Neuronal stem cell (in vitro differentiated cells): ENCODE measurements at regions not wholly inside any gene's neighbourhood (a gene's known extent, or its start where the extent isn't known, plus 50 kb on each side); places are given as distances from the start of the nearest gene placed in this dataset.

Experiments used
- DNase-seq: peaks from one replicate; pipeline ENCODE4 v3.0.0-alpha.2; 2013; ENCODE audit warnings: low spot score
- H2AFZ ChIP-seq: one replicate; pipeline ENCODE4 v1.6.1; 2013; ENCODE audit warnings: mild to moderate bottlenecking, low read length, inconsistent platforms
- H2AK5ac ChIP-seq: 2 replicates; pipeline ENCODE4 v1.6.1; 2013; ENCODE audit warnings: low read depth, mild to moderate bottlenecking, inconsistent platforms, low read length, moderate library complexity, mixed read lengths
- H2BK120ac ChIP-seq: 2 replicates; pipeline ENCODE4 v1.6.1; 2013; ENCODE audit warnings: low read depth, mild to moderate bottlenecking, inconsistent platforms, low read length, moderate library complexity, mixed read lengths
- H2BK12ac ChIP-seq: one replicate; pipeline ENCODE4 v1.6.1; 2013; ENCODE audit warnings: low read length, inconsistent platforms
- H2BK15ac ChIP-seq: 2 replicates; pipeline ENCODE4 v1.6.1; 2013; ENCODE audit warnings: mild to moderate bottlenecking, low read length, inconsistent platforms, mixed read lengths
- H2BK5ac ChIP-seq: one replicate; pipeline ENCODE4 v1.6.1; 2013; ENCODE audit warnings: inconsistent platforms, mild to moderate bottlenecking, low read length, moderate library complexity
- H3K14ac ChIP-seq: one replicate; pipeline ENCODE4 v1.6.1; 2013; ENCODE audit warnings: low read length, inconsistent platforms
- H3K18ac ChIP-seq: 2 replicates; pipeline ENCODE4 v1.6.1; 2013; ENCODE audit warnings: low read length, inconsistent platforms
- H3K23ac ChIP-seq: 2 replicates; pipeline ENCODE4 v1.6.1; 2013; ENCODE audit warnings: low read depth, mild to moderate bottlenecking, mixed read lengths, low read length, inconsistent platforms; ENCODE audit not compliant: poor library complexity
- H3K27ac ChIP-seq: replicated peaks from 3 replicates; pipeline ENCODE4 v1.5.1; 2013; ENCODE audit warnings: low read length, inconsistent platforms
- H3K27me3 ChIP-seq, 3 experiments: 2 replicates each; pipeline ENCODE4 v1.6.1; 2013; ENCODE audit warnings: low read length in 3 of 3, mild to moderate bottlenecking in 2 of 3, inconsistent platforms in 1 of 3, low read depth in 1 of 3, mixed read lengths in 1 of 3, moderate library complexity in 1 of 3; ENCODE audit not compliant: control insufficient read depth in 3 of 3, insufficient read depth in 3 of 3
- H3K36me3 ChIP-seq, 2 donors: replicated peaks in 1 of 2; 2 replicates each; pipeline ENCODE4 v1.6.1; 2013; ENCODE audit warnings: low read length in 2 of 2; ENCODE audit not compliant: control insufficient read depth in 2 of 2, insufficient read depth in 2 of 2
- H3K4ac ChIP-seq: 2 replicates; pipeline ENCODE4 v1.6.1; 2013; ENCODE audit warnings: inconsistent platforms, mild to moderate bottlenecking, low read length, moderate library complexity
- H3K4me1 ChIP-seq, 2 donors: 1 replicate in 1 of 2; 2 replicates in 1 of 2; pipeline ENCODE4 v1.6.1; 2013; ENCODE audit warnings: low read length in 2 of 2, low read depth in 1 of 2; ENCODE audit not compliant: control insufficient read depth in 2 of 2, insufficient read depth in 1 of 2
- H3K4me2 ChIP-seq: one replicate; pipeline ENCODE4 v1.6.1; 2013; ENCODE audit warnings: mild to moderate bottlenecking, low read length, inconsistent platforms; ENCODE audit not compliant: insufficient read depth, poor library complexity, severe bottlenecking
- H3K4me3 ChIP-seq, 2 donors: 2 replicates each; pipeline ENCODE4 v1.5.1; 2013; ENCODE audit warnings: low read length in 2 of 2, mild to moderate bottlenecking in 2 of 2, inconsistent platforms in 1 of 2, moderate library complexity in 1 of 2
- H3K79me1 ChIP-seq: one replicate; pipeline ENCODE4 v1.6.1; 2013; ENCODE audit warnings: low read depth, mild to moderate bottlenecking, inconsistent platforms, low read length, moderate library complexity
- H3K9ac ChIP-seq: one replicate; pipeline ENCODE4 v1.6.1; 2013; ENCODE audit warnings: mild to moderate bottlenecking, low read depth, low read length, inconsistent platforms; ENCODE audit not compliant: poor library complexity
- H3K9me3 ChIP-seq, 2 donors: replicated peaks in 1 of 2; 2 replicates each; pipeline versions ENCODE3 to v1.6.1; 2013; ENCODE audit warnings: low read length in 2 of 2, mild to moderate bottlenecking in 2 of 2, inconsistent platforms in 1 of 2, low read depth in 1 of 2, mixed read lengths in 1 of 2, moderate library complexity in 1 of 2; ENCODE audit not compliant: control insufficient read depth in 2 of 2, insufficient read depth in 1 of 2
- H4K8ac ChIP-seq: one replicate; pipeline ENCODE4 v1.6.1; 2013; ENCODE audit warnings: low read depth, mild to moderate bottlenecking, inconsistent platforms, low read length, moderate library complexity
- H4K91ac ChIP-seq: one replicate; pipeline ENCODE4 v1.6.1; 2013; ENCODE audit warnings: low read length, low read depth, mild to moderate bottlenecking, inconsistent platforms; ENCODE audit not compliant: poor library complexity
- WGBS, 2 donors: extraction: QIAGEN DNeasy Blood & Tissue Kit; methylation state at CpG; one replicate each; pipeline ENCODE4 v1.1.7; 2013; ENCODE audit warnings: missing lambda C conversion rate in 2 of 2, mixed read lengths in 1 of 2; ENCODE audit not compliant: insufficient read length in 2 of 2, insufficient replicate concordance in 1 of 2; ENCODE audit errors: extremely low coverage in 2 of 2; 5-methylcytosine and 5-hydroxymethylcytosine counted together

- H3K36me3 ChIP-seq = no peaks in the 10 kb centered on the region
- no peaks in the 10 kb centered on the region for H3K9me3 ChIP-seq
- no CpG with 5 or more reads among the region's 5 CpGs for WGBS, 2 donors
Observed at GRCh38 chr10:108639010-108639409, 1284.3 kb downstream of the XPNPEP1 start.

DNA sequence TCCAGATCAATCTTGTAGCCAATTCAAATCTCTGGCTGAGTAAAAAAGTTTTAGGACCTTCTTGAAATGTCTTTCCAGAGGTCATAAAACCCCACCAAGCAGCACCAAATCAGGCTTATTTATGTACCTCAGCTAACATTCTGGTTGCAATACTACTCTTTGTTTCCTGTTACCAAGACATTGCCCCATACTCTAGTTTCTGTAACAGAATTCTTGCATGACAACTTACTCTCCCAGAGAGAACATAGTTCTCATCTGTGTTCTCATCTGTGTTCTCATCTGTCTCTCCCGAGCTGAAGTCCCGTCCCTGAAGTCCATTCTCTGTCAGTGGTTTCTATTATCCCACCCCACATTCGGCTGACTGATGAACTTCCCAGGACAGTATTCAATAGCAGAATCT lies 1285.1 kb downstream of the XPNPEP1 start:
- Histone ChIP-seq H3K36me3 (no peaks in the 10 kb centered on the region), H4K91ac (no peak overlapping the region), H2BK12ac (no peak overlapping the region), H3K14ac (no peak overlapping the region), H4K8ac (no peak overlapping the region), H3K18ac (no peak overlapping the region), H3K27me3 (no peaks in the 10 kb centered on the region), H2BK5ac (no peak overlapping the region), H3K4me2 (no peak overlapping the region), H3K9me3 (no peaks in the 10 kb centered on the region), H2BK15ac (no peak overlapping the region), H3K4me3 (no peak overlapping the region), H3K4me1 (no peaks in the 10 kb centered on the region), H3K27ac (no peak overlapping the region), H2BK120ac (no peak overlapping the region), H3K4ac (no peak overlapping the region), H2AK5ac (no peak overlapping the region), H2AFZ (no peak overlapping the region), H3K9ac (no peak overlapping the region), H3K23ac (no peak overlapping the region), H3K79me1 (no peaks in the 10 kb centered on the region)
- DNase-seq = no peak
- no CpG with 5 or more reads among the region's 3 CpGs for WGBS, 2 donors

More at GRCh38 chr10:108639010-108639409, 1284.3 kb downstream of the XPNPEP1 start:
- H3K23ac ChIP-seq = no peak overlapping the region
- H2BK15ac ChIP-seq = no peak overlapping the region
- H3K18ac ChIP-seq = no peak overlapping the region
- no peak overlapping the region for H3K4me3 ChIP-seq
- no peak for DNase-seq
- no peak overlapping the region for H3K9ac ChIP-seq
- no peak overlapping the region for H2BK5ac ChIP-seq
- H3K4ac ChIP-seq = no peak overlapping the region
- no peak overlapping the region for H2BK120ac ChIP-seq
- H2AK5ac ChIP-seq = no peak overlapping the region
- H2AFZ ChIP-seq = no peak overlapping the region
- H4K91ac ChIP-seq = no peak overlapping the region
- H3K79me1 ChIP-seq = no peaks in the 10 kb centered on the region
- no peak overlapping the region for H4K8ac ChIP-seq
- no peaks in the 10 kb centered on the region for H3K4me1 ChIP-seq
- H2BK12ac ChIP-seq = no peak overlapping the region
- no peak overlapping the region for H3K14ac ChIP-seq
- H3K27me3 ChIP-seq = no peaks in the 10 kb centered on the region
- no peak overlapping the region for H3K4me2 ChIP-seq
- H3K27ac ChIP-seq = no peak overlapping the region

DNA sequence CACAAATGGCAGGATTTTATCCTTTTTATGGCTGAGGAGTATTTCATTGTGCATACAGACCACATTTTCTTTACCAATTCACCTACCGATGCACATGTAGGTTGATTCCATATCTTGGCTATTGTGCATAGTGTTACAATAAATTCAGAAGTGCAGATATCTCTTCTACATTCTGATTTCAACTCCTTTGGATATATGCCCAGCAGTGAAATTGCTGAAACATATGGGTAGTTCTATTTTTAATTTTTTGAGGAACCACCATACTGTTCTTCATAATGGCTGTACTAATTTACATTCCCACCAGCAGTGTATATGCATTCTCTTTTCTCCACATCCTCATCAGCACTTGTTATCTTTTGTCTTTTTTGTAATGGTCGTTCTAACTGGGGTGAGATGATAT lies 1290.3 kb downstream of the XPNPEP1 start:
- Histone ChIP-seq H3K18ac (no peak overlapping the region), H3K27me3 (no peaks in the 10 kb centered on the region), H3K4me3 (no peak overlapping the region), H3K9ac (no peak overlapping the region), H2BK15ac (no peak overlapping the region), H2BK120ac (no peak overlapping the region), H2AK5ac (no peak overlapping the region), H3K4me2 (no peak overlapping the region), H2BK12ac (no peak overlapping the region), H3K4ac (no peak overlapping the region), H3K23ac (no peak overlapping the region), H3K4me1 (peaks cover 0 to 11% of the 10 kb centered on the region in 2 donors), H3K14ac (no peak overlapping the region), H3K9me3 (no peaks in the 10 kb centered on the region), H3K79me1 (no peaks in the 10 kb centered on the region), H3K36me3 (no peaks in the 10 kb centered on the region), H2BK5ac (no peak overlapping the region), H4K8ac (no peak overlapping the region), H3K27ac (no peak overlapping the region), H2AFZ (no peak overlapping the region), H4K91ac (no peak overlapping the region)
- no peak for DNase-seq
- WGBS, 2 donors = no CpG with 5 or more reads among the region's 2 CpGs

- H3K23ac ChIP-seq = no peak overlapping the region
- H3K4me1 ChIP-seq = peaks cover 0 to 11% of the 10 kb centered on the region in 2 donors
- H2BK12ac ChIP-seq = no peak overlapping the region
- no CpG with 5 or more reads among the region's 1 CpG for WGBS, 2 donors
- H3K36me3 ChIP-seq = no peaks in the 10 kb centered on the region
- DNase-seq = no peak
- no peak overlapping the region for H3K4ac ChIP-seq
- H3K4me2 ChIP-seq = no peak overlapping the region
- no peak overlapping the region for H4K8ac ChIP-seq
- no peak overlapping the region for H3K18ac ChIP-seq
- H3K27ac ChIP-seq = no peak overlapping the region
- H2BK120ac ChIP-seq = no peak overlapping the region
- peak overlapping the region; percentile 10 for H2AFZ ChIP-seq
- H3K4me3 ChIP-seq = no peak overlapping the region
- no peak overlapping the region for H2AK5ac ChIP-seq
- H3K9ac ChIP-seq = no peak overlapping the region
- no peaks in the 10 kb centered on the region for H3K9me3 ChIP-seq
- no peaks in the 10 kb centered on the region for H3K79me1 ChIP-seq
- H2BK5ac ChIP-seq = no peak overlapping the region
- H2BK15ac ChIP-seq = no peak overlapping the region
- H4K91ac ChIP-seq = no peak overlapping the region
- no peak overlapping the region for H3K14ac ChIP-seq
- no peaks in the 10 kb centered on the region for H3K27me3 ChIP-seq
Observed at GRCh38 chr10:108632144-108632543, 1291.2 kb downstream of the XPNPEP1 start.
